H4 (cell line): ENCODE measurements at regions not wholly inside any gene's neighbourhood (a gene's known extent, or its start where the extent isn't known, plus 50 kb on each side); places are given as distances from the start of the nearest gene placed in this dataset.

Experiments used
- DNase-seq: peaks from one replicate; pipeline ENCODE4 v3.0.0-alpha.2; 2015; ENCODE audit warnings: low spot score

DNA sequence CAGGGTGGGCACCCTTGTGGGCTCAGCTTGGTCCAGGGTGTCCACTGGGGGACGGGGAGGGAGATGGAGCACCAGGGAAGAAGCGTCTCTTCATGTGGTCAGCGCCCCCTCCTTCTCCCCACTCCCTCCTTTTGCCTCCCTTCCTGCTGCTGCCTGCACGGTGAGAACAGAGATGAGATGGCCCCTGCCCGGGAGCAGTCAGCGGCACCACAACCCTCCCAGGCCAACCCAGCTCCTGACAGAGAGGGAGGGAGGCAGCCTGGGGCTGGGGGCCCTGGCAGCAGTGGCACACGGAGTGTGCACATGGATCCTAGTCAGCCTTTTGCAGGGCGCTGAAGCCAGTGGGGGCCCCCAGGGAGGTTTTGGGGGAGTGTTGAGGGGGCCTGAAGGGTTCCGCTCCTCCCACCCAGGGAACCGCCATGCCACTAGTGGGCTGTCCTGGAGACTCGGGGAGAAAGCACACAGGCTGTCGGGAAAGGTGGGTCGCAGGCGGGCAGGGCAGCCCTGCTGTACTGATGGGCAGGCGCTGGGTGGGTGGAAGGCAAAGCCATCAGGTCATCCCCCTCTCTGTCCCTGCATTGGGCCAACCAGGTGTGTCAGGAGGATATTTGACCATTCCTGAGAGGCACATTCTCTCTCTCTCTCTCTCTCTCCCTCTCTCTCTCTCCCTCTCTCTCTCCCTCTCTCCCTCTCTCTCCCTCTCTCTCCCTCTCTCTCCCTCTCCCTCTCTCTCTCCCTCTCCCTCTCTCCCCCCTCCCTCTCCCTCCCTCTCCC, 94.3 kb upstream of the BHLHE23 start:
- DNase-seq = no peak

GRCh38 chr20:63100174-63100925, 93.6 kb upstream of the BHLHE23 start:
- no peak for DNase-seq

DNA sequence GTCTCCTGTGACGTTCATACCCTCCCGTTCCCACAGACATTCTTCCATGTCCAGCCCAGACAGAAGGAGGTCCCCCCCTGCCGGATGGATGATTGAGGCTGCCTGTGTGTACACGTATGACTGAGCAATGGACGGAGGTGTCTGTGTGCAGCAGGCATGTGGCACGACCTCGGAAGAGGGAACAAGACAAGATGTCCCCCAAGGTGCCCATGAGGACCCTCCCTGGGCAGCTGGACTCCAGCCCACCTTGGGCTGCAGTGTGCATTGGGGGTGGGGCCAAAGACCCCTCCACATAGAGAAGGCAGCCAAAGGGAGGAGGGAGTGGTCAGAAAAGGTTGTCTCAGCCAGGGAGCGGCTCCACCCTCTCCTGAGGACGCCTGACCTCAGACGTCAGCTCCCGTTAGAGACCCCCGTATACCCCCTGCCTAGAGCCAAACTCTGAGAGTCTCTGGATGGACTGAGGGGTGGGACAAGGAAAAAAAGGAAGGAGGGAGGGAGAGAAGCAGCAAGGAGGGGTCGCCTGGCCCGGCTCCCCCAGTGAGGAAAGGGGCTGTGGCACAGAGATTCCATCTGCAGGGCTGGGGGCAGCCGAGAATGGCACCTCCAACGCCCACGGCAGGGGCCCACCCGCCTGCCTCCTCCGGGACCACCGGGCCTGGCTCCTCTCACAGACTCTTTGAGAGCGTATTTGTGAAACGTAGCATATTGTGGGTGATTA, 92.9 kb upstream of the BHLHE23 start:
- no peak for DNase-seq

- no peak for DNase-seq
These were observed 91.5 kb upstream of the BHLHE23 start for GRCh38 chr20:63098195-63098810.

DNA sequence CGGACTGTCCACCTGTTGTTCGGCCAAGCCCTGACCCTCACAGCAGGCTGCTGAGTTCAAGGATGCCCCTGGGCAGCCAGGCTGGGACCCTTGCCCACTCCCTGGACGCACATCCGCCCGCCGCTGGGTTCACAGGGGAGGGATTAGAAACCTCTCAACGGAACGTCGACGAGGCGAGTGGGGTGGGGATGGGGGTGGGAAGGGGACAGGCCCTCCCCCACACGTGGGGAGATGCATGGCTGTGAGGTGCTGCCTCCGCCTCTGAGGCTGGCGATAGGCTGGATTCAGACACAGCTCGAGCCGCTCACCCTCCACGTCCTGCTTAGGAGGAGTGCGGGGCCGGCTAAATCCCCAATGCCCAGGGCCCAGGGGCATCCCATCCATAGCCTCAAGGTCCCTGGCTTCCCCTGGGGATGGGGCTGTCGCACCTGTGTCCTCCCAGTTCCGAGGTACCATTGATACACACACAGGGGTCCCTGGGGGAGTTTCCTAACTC, 90.6 kb upstream of the BHLHE23 start:
- no peak for DNase-seq

- DNase-seq = no peak
These were observed 90.0 kb upstream of the BHLHE23 start for GRCh38 chr20:63096681-63097335.

- DNase-seq = no peak
These were observed 89.2 kb upstream of the BHLHE23 start for GRCh38 chr20:63095718-63096654.

- no peak for DNase-seq
These were observed 88.2 kb upstream of the BHLHE23 start for GRCh38 chr20:63094767-63095499.

- no peak for DNase-seq
These were observed 87.4 kb upstream of the BHLHE23 start for GRCh38 chr20:63093966-63094766.

GRCh38 chr20:63092660-63093215, 86.0 kb upstream of the BHLHE23 start:
- no peak for DNase-seq

DNA sequence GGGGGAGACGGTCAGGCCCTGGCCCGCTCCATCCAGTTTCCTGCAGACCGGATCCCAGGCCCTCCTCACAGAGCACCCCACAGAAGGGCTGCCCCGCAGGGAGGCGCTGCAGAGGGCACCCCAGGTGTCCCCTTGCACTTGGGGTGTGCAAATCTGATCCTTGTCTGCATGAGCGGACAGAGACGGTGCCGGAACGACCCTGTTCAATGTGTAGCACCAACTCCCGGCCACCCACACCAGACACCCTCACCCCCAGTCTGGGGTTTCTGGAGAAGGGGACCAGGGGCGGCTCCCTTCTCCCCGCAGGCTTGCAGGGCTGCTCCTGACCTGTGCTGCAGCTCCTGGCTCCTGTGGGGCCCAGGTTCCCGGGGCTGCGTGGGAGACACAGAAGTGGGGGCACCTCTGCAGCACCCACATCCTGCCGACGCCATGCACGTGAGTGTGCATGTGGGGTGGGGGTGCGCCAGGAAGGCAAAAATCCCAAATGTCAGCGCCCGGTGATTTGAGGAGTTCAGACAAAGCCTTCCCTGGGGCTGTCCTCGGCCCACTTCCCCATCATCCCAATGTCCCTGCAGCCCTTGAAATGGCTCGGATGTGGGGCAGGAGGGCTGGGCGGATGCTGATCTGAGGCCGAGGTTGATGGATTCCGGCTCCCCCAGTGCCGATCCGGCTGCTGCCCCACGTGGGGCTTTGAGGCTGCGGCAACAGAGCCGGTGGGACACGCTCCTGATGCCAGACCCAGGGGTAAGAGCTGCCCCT, 85.3 kb upstream of the BHLHE23 start:
- no peak for DNase-seq

DNA sequence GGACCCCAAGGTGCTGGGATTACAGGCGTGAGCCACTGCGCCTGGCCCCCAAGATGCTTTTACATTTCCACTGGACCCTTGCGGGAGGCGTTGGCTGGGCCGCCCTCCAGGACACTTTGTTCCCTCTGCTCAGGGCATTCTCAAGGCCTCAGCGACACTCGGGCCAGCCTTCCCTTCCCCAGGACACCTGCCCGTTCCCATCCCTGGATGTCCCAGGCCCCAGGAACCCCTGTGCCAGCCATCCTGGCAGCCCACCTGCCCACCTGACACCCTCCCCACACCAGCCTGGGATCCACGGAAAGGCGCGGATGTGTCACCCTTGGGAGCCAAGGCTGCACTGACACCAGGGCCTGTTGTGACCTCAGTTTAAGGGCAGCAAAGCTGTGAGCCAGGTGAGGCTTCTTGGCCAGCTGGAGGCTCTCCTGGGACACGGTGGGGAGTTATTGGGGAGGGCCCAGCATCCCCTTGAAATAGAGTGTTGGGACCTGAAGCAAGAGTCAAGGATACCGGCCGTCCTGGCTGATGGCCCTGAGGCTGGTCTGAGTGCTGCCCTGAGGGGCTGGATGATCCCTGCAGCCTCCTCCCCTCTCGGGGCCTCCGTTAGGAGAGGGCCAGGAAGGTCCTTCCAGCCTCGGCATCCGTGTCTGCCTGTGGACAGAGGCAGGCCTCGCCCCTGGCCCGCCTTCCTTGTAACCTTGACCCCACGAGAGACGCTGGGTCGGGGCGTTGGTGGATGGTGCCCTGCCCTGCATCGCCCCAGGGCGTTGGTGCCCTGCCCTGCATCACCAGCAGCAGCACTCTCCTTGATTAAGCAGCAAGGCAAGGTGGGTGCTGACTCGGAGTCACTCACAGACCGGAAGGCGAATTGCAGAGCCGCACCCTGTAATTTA, 84.2 kb upstream of the BHLHE23 start:
- no peak for DNase-seq

GRCh38 chr20:63090052-63090451, 83.3 kb upstream of the BHLHE23 start:
- no peak for DNase-seq

GRCh38 chr20:63089051-63089907, 82.5 kb upstream of the BHLHE23 start:
- no peak for DNase-seq

DNA sequence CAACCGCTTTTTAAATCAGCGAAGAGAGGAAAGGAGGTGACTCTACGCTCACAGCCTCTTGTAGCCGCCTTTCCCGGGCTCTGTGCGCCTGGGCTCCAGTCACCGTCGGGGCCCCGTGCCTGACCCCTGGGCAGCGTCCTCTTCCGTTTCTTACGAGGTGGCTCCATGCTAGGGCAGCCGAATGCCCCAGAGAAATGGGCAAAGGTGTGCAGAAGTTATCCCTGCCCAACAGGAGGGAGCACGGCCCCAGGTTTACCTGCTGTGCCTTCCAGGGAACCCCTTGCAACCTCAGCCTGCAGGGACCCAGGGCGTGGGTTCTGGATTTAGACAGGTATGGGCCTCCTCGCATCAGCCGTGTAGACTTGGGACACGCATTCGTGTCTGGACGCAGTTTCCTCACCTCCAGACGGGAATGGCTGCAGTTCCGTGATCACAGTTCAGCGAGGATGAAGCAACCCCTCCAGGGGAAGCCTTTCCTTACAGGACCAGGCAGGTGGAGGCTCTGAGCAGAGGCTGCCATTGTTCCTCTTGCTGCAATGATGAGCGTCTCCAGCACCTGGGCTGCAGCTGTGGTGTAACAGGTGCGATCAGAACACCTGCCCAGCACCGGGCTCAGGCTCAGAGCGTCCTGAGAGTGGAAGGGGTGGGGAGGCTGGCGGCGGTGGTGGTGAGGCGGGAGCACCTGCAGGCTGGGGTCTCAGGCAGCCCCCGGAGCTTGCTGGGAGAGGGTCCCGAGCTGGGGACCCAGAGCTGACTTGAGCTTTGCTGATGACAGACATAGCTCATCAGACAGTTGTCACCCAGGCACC, 81.3 kb upstream of the BHLHE23 start:
- DNase-seq = no peak
